C4-2B (cell line): ENCODE measurements at regions not wholly inside any gene's neighbourhood (a gene's known extent, or its start where the extent isn't known, plus 50 kb on each side); places are given as distances from the start of the nearest gene placed in this dataset.

Experiments used
- CTCF ChIP-seq: fragments of 450-650 bp; conservative IDR thresholded peaks from 2 replicates; pipeline ENCODE4 v1.5.1; 2017; ENCODE audit warnings: mild to moderate bottlenecking
- ZFX ChIP-seq: fragments of 450-650 bp; IDR thresholded peaks from 2 replicates; pipeline ENCODE4 v1.6.1; 2017

- TF ChIP-seq CTCF (no peak), ZFX (no peak)
Observed at GRCh38 chr2:215817046-215817445, 196.3 kb downstream of the MREG start.
